Activated T-cell treated with anti-CD3 and anti-CD28 coated beads for 4 hours (primary cell): ENCODE measurements at regions not wholly inside any gene's neighbourhood (a gene's known extent, or its start where the extent isn't known, plus 50 kb on each side); places are given as distances from the start of the nearest gene placed in this dataset.

Source experiments
- DNase-seq: peaks from one replicate; pipeline ENCODE4 v3.0.0-alpha.2; 2020

DNA sequence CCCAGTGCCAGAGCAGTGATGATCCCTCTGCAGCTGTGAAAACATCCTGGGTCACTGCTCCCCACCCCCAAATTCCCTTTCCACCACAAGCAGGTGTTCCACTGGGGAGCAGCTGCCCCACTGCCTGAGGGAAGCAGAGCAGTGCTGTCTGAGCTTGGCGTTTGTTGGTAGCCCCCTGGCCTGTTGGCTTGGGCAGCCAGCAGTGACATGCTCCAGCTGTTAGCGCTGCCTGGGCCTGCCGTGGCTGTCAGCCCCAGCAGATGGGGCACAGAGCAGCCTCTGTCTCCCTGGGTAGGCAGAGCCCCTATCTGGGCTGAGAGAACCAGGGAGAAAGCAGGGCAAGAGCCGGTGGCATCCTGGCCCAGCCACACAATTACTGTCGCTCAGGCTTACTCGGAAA is 247.7 kb downstream of the GLI2 start:
- no peak for DNase-seq

DNA sequence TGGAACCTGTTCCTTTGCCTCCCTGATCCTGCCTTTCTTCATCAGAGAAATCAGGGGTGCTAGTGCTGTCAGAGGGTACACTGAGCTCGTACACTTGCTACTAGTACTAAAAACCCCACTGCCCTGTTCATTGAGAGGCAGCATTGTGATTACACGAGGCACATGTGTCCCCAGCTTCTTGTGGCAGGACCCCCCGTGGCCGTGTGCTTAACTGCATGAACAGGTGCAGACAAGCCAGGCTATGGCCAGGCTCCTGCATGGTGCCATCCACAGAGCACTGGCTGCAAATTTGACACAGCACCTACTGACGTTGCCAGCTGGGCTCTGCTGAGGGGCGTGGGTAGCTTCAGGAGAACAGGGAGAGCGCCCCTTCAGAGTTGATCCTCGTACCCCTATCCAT is 248.4 kb downstream of the GLI2 start:
- DNase-seq, result no peak

DNA sequence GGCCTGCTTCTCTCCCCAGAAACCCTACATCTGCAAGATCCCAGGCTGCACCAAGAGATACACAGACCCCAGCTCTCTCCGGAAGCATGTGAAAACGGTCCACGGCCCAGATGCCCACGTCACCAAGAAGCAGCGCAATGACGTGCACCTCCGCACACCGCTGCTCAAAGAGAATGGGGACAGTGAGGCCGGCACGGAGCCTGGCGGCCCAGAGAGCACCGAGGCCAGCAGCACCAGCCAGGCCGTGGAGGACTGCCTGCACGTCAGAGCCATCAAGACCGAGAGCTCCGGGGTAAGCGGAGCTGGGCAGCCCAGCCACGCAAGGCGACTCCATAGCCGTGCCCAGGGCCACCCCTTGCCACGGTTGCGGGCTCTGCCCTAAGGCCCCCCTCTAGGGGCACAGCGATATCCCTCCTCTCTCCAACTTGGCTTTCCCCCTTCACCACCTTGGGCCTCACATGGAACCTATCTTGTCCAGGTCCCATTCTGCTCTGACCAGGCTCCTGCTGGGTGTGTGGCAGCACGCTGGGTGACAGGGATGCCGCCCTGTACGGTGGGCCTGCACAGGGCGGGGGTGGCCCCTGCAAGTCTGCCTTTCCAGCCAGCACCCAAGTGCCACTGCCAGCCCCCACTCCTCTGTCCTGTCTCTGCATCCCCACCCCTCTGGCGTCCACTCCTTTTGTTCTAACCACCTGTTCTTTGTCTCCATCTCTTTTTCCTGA is 248.9 kb downstream of the GLI2 start:
- DNase-seq, result no peak

DNA sequence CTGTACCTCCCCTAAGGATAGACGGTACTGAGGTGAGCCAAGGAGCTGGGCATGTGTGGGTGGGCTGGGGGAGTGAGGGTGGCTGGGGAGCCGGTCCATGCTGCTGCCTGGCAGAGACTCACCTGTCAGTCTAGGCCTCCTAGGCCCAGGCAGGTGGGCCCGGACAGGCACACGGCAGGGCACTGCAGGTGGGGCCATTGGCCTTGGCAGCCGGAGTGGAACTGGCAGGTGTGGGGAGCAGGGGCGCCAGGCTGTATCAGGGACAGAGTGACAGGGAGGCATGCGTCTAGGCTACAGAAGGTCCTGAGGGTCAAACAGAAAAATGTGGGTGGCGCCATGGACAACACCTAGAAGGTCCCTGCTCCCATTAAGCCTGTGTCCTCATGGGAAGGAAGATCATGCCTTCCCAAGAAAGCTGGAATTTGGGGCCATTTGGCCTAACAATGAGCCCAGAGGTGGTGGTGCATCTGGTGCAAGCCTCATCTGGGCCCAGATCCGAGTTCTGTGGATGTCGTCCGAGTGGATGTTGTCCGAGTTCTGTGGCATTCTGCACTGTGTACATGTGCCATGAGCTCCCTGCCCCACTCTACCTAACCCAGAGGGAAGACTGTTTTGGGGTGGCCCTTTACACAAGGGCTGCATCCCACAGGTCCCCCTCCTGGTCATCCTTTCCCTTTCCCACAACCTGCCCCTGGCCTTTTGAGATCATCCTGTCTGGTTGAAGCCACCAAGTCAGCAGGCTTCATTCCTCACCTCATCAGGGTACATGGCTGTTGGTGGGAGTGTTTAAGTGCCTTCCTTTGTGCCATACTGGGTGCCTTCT is 249.7 kb downstream of the GLI2 start:
- no peak for DNase-seq

DNA sequence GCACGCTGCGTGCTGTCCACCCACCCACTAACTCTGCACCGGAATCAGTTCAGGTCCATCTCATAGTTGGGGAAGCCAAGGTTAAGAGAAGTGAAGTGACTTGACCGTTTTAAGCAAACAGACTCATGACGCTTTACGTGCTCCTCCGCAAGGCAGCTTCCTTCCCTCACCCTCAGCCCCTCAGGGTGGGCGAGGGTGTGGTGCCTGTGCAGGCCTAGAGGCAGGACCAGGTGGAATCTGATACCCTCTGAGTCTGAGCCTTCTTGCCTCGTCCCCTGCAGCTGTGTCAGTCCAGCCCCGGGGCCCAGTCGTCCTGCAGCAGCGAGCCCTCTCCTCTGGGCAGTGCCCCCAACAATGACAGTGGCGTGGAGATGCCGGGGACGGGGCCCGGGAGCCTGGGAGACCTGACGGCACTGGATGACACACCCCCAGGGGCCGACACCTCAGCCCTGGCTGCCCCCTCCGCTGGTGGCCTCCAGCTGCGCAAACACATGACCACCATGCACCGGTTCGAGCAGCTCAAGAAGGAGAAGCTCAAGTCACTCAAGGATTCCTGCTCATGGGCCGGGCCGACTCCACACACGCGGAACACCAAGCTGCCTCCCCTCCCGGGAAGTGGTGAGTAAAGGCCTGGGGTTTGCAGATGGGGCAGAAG is 250.5 kb downstream of the GLI2 start:
- no peak for DNase-seq

DNA sequence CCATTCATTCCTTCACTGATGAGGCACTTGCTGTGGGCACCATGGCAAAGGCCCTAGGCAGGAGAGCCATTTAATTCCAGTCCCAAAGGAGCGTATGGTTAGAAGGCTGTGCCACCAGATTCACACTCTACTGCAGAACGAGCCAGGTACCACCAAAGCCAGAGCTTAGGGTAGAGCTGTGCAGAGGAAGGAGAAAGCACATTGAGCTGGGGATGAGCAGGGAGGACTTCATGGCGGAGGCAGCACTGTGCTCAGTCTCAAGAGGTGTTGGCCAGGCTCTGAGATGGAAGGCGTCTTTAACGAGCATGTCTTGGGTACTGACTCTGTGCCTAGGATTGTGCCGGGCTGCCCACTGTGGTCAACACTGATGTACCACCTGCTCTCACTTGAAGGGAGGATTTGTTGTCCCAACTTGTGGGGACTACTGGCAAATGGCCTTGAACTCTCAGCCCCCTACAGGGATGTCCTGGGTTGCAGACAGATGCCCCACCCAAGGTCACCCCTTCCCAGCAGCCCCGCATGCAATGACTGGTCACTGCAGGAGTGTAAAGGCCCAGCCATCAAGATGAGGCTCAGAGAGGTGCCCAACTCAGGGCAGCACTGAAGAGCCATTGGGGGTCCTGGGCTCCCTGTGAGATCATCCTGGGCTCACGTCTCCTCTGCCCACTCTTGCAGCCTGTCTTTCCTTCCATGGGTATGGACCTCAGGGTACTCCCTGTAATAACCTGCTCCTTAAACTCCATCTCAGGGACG is 251.4 kb downstream of the GLI2 start:
- no peak for DNase-seq

DNA sequence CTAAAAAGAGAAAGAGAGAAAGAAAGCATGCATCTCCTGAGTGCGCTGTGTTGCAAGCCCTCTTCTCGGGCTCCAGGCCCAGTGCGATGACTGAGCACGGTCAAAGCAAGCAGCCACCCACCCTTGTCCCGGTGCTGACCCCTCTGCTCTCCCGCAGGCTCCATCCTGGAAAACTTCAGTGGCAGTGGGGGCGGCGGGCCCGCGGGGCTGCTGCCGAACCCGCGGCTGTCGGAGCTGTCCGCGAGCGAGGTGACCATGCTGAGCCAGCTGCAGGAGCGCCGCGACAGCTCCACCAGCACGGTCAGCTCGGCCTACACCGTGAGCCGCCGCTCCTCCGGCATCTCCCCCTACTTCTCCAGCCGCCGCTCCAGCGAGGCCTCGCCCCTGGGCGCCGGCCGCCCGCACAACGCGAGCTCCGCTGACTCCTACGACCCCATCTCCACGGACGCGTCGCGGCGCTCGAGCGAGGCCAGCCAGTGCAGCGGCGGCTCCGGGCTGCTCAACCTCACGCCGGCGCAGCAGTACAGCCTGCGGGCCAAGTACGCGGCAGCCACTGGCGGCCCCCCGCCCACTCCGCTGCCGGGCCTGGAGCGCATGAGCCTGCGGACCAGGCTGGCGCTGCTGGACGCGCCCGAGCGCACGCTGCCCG is 252.5 kb downstream of the GLI2 start:
- no peak for DNase-seq

DNA sequence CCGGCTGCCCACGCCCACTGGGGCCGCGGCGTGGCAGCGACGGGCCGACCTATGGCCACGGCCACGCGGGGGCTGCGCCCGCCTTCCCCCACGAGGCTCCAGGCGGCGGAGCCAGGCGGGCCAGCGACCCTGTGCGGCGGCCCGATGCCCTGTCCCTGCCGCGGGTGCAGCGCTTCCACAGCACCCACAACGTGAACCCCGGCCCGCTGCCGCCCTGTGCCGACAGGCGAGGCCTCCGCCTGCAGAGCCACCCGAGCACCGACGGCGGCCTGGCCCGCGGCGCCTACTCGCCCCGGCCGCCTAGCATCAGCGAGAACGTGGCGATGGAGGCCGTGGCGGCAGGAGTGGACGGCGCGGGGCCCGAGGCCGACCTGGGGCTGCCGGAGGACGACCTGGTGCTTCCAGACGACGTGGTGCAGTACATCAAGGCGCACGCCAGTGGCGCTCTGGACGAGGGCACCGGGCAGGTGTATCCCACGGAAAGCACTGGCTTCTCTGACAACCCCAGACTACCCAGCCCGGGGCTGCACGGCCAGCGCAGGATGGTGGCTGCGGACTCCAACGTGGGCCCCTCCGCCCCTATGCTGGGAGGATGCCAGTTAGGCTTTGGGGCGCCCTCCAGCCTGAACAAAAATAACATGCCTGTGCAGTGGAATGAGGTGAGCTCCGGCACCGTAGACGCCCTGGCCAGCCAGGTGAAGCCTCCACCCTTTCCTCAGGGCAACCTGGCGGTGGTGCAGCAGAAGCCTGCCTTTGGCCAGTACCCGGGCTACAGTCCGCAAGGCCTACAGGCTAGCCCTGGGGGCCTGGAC is 253.2 kb downstream of the GLI2 start:
- DNase-seq, result no peak

DNA sequence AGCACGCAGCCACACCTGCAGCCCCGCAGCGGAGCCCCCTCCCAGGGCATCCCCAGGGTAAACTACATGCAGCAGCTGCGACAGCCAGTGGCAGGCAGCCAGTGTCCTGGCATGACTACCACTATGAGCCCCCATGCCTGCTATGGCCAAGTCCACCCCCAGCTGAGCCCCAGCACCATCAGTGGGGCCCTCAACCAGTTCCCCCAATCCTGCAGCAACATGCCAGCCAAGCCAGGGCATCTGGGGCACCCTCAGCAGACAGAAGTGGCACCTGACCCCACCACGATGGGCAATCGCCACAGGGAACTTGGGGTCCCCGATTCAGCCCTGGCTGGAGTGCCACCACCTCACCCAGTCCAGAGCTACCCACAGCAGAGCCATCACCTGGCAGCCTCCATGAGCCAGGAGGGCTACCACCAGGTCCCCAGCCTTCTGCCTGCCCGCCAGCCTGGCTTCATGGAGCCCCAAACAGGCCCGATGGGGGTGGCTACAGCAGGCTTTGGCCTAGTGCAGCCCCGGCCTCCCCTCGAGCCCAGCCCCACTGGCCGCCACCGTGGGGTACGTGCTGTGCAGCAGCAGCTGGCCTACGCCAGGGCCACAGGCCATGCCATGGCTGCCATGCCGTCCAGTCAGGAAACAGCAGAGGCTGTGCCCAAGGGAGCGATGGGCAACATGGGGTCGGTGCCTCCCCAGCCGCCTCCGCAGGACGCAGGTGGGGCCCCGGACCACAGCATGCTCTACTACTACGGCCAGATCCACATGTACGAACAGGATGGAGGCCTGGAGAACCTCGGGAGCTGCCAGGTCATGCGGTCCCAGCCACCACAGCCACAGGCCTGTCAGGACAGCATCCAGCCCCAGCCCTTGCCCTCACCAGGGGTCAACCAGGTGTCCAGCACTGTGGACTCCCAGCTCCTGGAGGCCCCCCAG is 254.1 kb downstream of the GLI2 start:
- no peak for DNase-seq

DNA sequence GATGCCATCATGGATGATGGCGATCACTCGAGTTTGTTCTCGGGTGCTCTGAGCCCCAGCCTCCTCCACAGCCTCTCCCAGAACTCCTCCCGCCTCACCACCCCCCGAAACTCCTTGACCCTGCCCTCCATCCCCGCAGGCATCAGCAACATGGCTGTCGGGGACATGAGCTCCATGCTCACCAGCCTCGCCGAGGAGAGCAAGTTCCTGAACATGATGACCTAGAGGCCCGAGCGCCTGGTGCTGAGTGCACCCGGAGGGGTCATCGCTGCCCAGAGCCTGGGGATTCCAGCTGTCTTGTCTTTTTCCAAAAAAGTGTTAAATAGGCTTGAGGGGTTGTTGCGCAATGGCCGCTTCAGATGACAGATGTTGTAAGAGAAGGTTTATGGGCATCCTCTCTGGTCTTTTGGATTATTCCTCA is 254.8 kb downstream of the GLI2 start:
- no peak for DNase-seq

DNA sequence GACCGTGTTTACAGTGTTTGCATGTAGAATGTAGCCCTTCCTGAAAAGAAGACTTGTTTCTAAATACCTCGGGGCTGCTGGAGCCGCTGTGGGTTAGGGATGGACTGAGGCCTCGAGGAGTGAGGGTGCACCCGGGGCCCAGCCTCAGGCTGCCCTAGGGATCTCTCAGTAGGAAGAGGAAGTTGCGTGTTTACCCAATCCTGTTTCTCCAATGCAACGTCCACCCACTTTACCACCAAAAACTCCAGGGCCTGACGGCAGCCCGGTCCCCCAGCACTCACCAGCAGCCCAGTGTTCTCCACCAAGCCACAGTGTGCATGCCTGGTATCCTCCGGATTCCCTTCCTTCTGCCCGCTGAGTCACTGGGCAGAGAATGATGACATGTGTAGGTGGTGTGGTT is 255.8 kb downstream of the GLI2 start:
- no peak for DNase-seq

DNA sequence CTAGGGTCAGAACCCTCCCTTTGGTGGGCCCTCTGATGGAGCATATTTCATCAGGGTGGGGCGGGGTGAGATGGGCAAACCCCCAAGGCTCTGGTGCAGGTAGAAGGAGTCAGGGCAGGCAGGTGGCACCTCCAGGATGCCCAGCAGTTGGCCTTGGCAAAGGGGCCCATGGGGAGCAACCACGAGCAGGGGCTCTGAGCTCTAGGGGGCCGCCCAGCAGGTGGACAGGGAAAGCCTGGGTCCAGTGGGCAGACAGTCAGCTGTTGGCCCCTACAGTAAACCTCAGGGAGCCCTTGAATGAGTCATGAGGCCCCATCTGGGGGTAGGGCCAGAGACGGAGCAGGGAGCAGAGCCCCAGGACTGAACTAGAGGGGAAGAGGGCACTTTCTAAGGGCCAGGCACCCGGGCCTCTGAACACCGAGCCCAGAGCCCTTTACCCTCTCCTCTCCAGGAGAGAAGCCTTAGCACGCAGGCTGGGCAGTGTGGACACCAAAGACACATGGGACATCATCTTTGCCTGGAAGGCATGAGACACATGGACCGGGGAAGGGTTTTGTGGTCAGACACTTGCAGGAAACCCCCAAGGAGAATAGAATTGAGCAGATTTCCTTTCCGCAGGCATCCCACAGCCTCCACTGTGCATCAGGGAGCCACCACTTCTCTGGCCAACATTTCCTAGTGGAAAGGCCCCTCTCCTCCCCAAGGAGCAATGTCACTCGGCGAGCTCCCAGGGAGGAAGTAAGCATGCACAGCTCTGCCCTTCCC is 257.3 kb downstream of the GLI2 start:
- no peak for DNase-seq

DNA sequence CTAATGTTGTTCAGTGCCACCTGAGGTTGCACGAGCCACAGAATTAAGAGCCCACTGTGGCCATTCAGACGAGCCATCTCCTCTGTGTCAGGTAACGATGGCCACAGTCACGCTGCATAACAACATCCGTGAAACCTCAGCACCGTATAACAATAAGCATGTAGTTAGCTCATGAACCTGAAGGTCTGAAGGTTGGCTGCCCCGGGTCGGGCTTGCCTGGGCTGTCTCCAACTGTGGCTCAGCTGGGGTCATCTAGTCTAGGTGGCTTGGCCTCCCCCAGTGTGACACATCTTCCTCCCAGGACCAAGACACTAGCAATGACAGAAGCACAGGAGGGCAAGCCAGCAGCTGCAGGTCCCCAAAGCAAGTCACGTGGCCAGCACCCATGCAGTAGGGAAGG is 258.0 kb downstream of the GLI2 start:
- DNase-seq, result no peak

DNA sequence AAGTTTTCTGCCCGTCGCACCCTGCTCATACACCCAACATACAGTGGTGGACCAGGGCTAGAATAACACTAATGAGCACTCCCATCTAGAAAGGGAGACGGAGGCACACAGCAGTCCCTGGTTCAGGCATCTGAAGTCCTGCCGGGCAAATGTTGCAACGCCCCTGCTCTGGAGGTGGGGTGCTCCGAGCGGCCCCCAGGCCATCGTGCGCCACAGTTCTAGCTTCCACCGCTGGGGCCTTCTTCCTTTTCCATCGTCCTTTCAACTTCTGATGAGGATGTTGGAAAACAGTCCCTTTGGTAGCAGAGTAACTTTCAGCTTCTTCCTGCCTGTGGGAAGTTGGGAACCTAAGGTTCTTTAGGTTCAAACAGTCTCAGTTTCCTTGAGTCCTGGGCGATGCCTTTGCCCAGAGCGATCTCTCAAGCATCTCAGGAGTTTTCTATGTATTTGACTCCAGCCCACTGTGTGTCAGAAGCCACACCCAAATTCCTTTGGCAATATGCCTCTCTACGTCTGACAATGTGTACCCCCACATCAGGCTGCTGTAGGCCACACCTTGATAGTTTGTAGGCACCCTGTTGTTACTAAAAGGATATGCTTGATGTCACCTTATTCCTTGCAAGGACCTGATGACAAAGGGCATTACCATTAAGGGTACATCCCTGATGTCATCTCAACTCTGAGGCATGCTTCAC is 258.8 kb downstream of the GLI2 start:
- no peak for DNase-seq

DNA sequence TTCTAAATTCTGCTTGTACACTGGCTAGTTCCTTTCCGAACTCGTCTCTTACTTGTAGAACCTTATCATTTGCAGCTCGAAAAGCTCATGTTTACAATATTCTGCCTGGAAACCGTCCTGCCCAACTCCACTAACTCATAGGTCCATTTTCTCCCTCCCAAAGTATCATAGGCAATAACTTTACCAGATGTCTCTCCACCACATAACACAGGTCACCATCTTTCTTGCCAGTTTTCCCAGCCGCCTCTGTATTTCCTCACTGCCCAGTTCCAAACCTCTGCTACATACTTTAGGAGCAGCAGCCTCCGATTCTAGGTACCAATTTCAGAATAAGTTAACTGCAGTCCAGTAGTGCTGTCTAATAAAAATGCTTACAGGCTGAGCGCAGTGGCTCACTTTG is 259.5 kb downstream of the GLI2 start:
- DNase-seq, result no peak

DNA sequence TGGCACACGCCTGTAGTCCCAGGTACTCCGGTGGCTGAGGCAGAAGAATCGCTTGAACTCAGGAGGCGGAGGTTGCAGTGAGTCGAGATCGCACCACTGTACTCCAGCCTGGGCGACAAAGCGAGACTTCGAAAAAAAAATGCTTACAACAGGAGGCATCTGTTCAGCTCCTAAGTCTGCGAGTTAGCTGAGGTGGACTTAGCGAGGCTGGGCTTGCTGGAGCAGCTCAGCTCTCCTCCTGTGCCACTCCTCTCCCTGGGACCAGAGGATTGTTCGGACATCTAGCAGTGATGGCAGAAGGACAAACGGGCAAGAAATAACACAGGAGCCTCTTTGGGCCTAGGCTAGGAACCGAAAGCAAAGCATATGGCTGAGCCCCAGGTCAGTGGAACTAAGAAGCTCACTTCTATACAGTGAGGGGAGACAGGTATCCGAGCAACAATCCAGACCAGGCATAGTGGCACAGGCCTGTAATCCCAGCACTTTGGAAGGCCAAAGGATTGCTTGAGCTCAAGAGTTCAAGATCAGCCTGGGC is 260.1 kb downstream of the GLI2 start:
- DNase-seq, result no peak

DNA sequence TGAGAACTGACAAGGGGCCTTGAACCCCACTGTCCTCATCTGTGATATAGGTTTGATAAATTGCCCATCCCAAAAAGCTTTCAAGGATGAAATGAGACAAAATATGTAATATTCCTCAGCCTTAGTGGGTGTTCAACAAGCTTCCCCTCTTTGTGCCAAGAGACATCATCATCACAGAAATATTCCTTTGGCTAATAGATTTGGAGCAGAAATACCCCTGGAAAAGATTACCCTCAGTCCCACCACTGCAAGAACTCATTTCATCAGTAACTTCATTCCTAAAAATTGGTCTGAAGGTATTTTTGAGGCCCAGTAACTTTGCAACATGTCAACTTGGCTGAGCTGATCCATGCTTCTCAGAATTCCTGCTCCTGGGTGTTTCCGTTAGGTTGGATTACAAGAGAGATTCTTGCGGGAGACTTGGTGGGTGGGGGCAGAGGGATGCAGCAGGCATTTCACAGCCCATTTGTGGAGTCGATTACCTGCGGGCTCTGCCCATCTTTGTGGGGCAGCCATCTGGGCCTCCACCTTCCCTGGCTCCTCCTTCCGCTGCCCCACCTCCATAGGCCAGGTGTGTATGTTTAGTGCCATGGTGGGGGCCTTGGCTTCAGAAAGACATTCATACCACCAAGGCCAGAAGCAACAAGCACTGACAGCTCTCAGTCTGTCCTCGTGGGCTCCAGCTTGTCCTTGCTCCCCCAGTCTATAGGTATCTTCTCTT is 263.9 kb downstream of the GLI2 start:
- DNase-seq, result no peak

DNA sequence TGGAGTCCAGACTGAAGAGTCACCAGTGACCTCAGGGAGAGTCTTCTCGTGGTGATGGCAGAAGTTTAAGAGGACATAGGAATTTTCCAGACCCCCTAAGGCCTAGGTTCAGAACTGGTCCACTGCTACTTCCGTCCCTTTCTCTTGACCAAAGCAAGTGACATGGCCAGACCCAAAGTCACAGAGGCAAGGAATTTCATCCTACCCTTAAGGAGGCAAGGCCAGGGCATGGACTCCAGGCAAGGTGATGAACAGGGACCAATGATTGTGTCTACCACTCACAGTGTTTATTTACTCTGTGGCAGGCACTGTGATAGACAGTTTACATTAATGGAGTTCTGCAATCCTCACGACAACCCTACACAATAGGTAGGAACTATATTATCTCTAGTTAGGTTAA is 265.1 kb downstream of the GLI2 start:
- DNase-seq, result no peak
